Panc1 (cell line): ENCODE measurements at regions not wholly inside any gene's neighbourhood (a gene's known extent, or its start where the extent isn't known, plus 50 kb on each side); places are given as distances from the start of the nearest gene placed in this dataset.

Experiments
- CTCF ChIP-seq: fragments of 450-650 bp; IDR thresholded peaks from 2 replicates; pipeline ENCODE4 v1.5.1; 2017; ENCODE audit warnings: mild to moderate bottlenecking
- POLR2AphosphoS5 ChIP-seq: IDR thresholded peaks from 2 replicates; pipeline ENCODE4 v1.6.1; 2012; ENCODE audit warnings: mild to moderate bottlenecking, low read depth, low read length, moderate library complexity
- SIN3A ChIP-seq: IDR thresholded peaks from 2 replicates; pipeline ENCODE4 v1.6.1; 2012; ENCODE audit warnings: low read depth, mild to moderate bottlenecking, low read length, moderate library complexity, borderline replicate concordance; ENCODE audit not compliant: insufficient read depth
- TCF7L2 ChIP-seq: IDR thresholded peaks from 2 replicates; pipeline ENCODE4 v1.6.1; 2011; ENCODE audit warnings: mild to moderate bottlenecking, low read depth, low read length, inconsistent platforms
- TF ChIP-seq, protein P1 (sequence below), 2 experiments: IDR thresholded peaks; 2 replicates each; pipeline ENCODE4 v1.6.1; 2011 to 2012; ENCODE audit warnings: low read depth in 2 of 2, control low read depth in 1 of 2, low read length in 1 of 2, mild to moderate bottlenecking in 1 of 2, moderate library complexity in 1 of 2; ENCODE audit not compliant: insufficient read depth in 1 of 2

- TF ChIP-seq CTCF: no peak
- no peak for TF ChIP-seq POLR2AphosphoS5
- TF ChIP-seq, protein P1, sequence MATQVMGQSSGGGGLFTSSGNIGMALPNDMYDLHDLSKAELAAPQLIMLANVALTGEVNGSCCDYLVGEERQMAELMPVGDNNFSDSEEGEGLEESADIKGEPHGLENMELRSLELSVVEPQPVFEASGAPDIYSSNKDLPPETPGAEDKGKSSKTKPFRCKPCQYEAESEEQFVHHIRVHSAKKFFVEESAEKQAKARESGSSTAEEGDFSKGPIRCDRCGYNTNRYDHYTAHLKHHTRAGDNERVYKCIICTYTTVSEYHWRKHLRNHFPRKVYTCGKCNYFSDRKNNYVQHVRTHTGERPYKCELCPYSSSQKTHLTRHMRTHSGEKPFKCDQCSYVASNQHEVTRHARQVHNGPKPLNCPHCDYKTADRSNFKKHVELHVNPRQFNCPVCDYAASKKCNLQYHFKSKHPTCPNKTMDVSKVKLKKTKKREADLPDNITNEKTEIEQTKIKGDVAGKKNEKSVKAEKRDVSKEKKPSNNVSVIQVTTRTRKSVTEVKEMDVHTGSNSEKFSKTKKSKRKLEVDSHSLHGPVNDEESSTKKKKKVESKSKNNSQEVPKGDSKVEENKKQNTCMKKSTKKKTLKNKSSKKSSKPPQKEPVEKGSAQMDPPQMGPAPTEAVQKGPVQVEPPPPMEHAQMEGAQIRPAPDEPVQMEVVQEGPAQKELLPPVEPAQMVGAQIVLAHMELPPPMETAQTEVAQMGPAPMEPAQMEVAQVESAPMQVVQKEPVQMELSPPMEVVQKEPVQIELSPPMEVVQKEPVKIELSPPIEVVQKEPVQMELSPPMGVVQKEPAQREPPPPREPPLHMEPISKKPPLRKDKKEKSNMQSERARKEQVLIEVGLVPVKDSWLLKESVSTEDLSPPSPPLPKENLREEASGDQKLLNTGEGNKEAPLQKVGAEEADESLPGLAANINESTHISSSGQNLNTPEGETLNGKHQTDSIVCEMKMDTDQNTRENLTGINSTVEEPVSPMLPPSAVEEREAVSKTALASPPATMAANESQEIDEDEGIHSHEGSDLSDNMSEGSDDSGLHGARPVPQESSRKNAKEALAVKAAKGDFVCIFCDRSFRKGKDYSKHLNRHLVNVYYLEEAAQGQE (IDR thresholded peaks at IDR 0.05; ENCODE audit: insufficient read depth in 1 of 2, low read depth in 2 of 2, low read length in 1 of 2): no peak
- no peak for TF ChIP-seq TCF7L2
- no peak for TF ChIP-seq SIN3A
Measured at GRCh38 chrX:107398115-107398514, 51.3 kb upstream of the FRMPD3 start.
